ENCODE measurements at regions not wholly inside any gene's neighbourhood (a gene's known extent, or its start where the extent isn't known, plus 50 kb on each side); places are given as distances from the start of the nearest gene placed in this dataset.

DNA sequence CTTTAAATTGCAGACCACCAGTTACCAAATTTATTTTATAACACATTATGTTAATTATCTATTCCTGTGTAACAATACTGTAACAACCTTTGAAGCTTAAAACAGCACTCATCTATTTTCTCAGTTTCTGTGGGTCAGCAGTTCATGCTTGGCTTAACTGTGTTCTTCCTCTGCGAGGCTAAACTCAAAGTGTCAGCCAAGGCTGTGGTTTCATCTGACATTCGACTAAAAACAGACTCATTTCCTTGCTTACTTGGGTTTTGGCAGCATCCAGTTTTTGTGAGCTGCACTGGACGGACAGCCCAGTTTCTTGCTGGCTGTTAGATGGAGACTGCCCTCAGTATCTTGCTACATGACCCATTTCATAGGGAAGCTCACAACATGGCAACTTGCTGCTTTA lies 247.3 kb upstream of the KCNH8 start:
- Histone ChIP-seq H3K27ac (ENCODE audit: low read depth, low read length) (no peak overlapping the region), H3K36me3 (ENCODE audit: insufficient read depth, low read length) (no peaks in the 10 kb centered on the region)

DNA sequence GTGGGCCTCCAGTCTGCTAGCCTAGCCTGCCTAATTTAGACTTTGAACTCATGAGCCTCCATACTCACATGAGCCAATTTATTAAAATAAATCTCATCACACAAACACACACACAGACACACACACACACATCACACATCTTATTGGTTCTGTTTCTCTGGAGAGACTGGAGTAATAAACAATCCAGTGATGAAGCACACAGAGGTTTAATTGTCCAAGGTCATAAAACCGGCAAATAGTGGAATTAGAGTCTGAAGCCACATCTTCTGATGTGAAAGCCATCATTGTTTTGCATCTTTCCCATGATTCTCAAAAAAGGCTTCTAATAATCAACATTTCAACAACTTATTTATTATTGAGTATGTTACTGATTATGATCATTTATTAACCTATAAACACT lies 249.4 kb upstream of the KCNH8 start:
- H2AFZ ChIP-seq (ENCODE audit: low read length): no peak overlapping the region
- H3K36me3 ChIP-seq (ENCODE audit: insufficient read depth, low read length): no peaks in the 10 kb centered on the region
- TF ChIP-seq, protein P1, sequence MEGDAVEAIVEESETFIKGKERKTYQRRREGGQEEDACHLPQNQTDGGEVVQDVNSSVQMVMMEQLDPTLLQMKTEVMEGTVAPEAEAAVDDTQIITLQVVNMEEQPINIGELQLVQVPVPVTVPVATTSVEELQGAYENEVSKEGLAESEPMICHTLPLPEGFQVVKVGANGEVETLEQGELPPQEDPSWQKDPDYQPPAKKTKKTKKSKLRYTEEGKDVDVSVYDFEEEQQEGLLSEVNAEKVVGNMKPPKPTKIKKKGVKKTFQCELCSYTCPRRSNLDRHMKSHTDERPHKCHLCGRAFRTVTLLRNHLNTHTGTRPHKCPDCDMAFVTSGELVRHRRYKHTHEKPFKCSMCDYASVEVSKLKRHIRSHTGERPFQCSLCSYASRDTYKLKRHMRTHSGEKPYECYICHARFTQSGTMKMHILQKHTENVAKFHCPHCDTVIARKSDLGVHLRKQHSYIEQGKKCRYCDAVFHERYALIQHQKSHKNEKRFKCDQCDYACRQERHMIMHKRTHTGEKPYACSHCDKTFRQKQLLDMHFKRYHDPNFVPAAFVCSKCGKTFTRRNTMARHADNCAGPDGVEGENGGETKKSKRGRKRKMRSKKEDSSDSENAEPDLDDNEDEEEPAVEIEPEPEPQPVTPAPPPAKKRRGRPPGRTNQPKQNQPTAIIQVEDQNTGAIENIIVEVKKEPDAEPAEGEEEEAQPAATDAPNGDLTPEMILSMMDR (IDR thresholded peaks at IDR 0.05; ENCODE audit: extremely low read depth, low read depth, low read length): no peak
- no peak overlapping the region for H3K4me3 ChIP-seq (ENCODE audit: insufficient read depth, low read length)
- no peaks in the 10 kb centered on the region for H4K20me1 ChIP-seq (ENCODE audit: insufficient read depth, low read length)
- no peaks in the 10 kb centered on the region for H3K79me2 ChIP-seq (ENCODE audit: insufficient read depth, low read length)
- H3K27me3 ChIP-seq (ENCODE audit: insufficient read depth, low read length): no peaks in the 10 kb centered on the region
- no peak for DNase-seq (ENCODE audit: insufficient read length, low spot score, missing footprints)
- no peaks in the 10 kb centered on the region for H3K4me1 ChIP-seq (ENCODE audit: insufficient read depth, low read length)
- no peak overlapping the region for H3K4me2 ChIP-seq (ENCODE audit: insufficient read depth, low read length)
- no peak overlapping the region for H3K27ac ChIP-seq (ENCODE audit: low read depth, low read length)
- no peaks in the 10 kb centered on the region for H3K9me3 ChIP-seq (ENCODE audit: low read depth, low read length)

More for the DNA sequence above, 247.3 kb upstream of the KCNH8 start:
- Histone ChIP-seq H3K79me2 (ENCODE audit: insufficient read depth, low read length) (no peaks in the 10 kb centered on the region), H3K4me1 (ENCODE audit: insufficient read depth, low read length) (no peaks in the 10 kb centered on the region), H3K4me2 (ENCODE audit: insufficient read depth, low read length) (no peak overlapping the region), H3K27me3 (ENCODE audit: insufficient read depth, low read length) (no peaks in the 10 kb centered on the region), H3K9me3 (ENCODE audit: low read depth, low read length) (no peaks in the 10 kb centered on the region), H4K20me1 (ENCODE audit: insufficient read depth, low read length) (no peaks in the 10 kb centered on the region), H3K4me3 (ENCODE audit: insufficient read depth, low read length) (no peak overlapping the region), H2AFZ (ENCODE audit: low read length) (no peak overlapping the region)
- DNase-seq (ENCODE audit: insufficient read length, low spot score, missing footprints): no peak
- TF ChIP-seq, protein P1 (IDR thresholded peaks at IDR 0.05; ENCODE audit: extremely low read depth, low read depth, low read length): no peak

GRCh38 chr3:18892756-18893155 lies 255.6 kb upstream of the KCNH8 start:
- H3K9me3 ChIP-seq (ENCODE audit: low read depth, low read length): peaks cover 1% of the 10 kb centered on the region
- H3K4me2 ChIP-seq (ENCODE audit: insufficient read depth, low read length): no peak overlapping the region
- TF ChIP-seq, protein P1 (IDR thresholded peaks at IDR 0.05; ENCODE audit: extremely low read depth, low read depth, low read length): no peak
- no peaks in the 10 kb centered on the region for H3K36me3 ChIP-seq (ENCODE audit: insufficient read depth, low read length)
- H4K20me1 ChIP-seq (ENCODE audit: insufficient read depth, low read length): no peaks in the 10 kb centered on the region
- H2AFZ ChIP-seq (ENCODE audit: low read length): no peak overlapping the region
- no peaks in the 10 kb centered on the region for H3K4me1 ChIP-seq (ENCODE audit: insufficient read depth, low read length)
- no peaks in the 10 kb centered on the region for H3K79me2 ChIP-seq (ENCODE audit: insufficient read depth, low read length)
- no peak for DNase-seq (ENCODE audit: insufficient read length, low spot score, missing footprints)
- no peak overlapping the region for H3K27ac ChIP-seq (ENCODE audit: low read depth, low read length)
- no peak overlapping the region for H3K4me3 ChIP-seq (ENCODE audit: insufficient read depth, low read length)
- no peaks in the 10 kb centered on the region for H3K27me3 ChIP-seq (ENCODE audit: insufficient read depth, low read length)

DNA sequence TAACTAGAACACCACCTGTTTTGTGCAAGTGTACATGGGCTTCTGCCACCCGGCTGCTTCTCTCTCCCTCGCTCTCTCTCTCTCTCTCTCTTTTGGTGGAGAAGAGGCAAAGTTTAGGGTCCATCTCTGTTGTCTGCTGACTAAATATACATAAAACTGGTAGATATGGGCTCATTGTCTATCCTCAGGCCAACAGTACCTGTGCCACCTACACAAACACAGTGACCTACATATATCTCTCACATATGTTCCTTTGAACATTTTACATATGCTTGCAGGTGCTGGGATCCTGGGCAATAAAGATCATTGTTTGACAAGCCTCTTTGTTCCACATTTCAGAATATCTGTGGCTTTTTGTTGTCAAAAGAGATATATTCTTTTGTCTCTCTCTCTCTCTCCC lies 256.3 kb upstream of the KCNH8 start:
- TF ChIP-seq, protein P1 (IDR thresholded peaks at IDR 0.05; ENCODE audit: extremely low read depth, low read depth, low read length): no peak
- Histone ChIP-seq H3K4me2 (ENCODE audit: insufficient read depth, low read length) (no peak overlapping the region), H2AFZ (ENCODE audit: low read length) (no peak overlapping the region), H3K4me3 (ENCODE audit: insufficient read depth, low read length) (no peak overlapping the region), H4K20me1 (ENCODE audit: insufficient read depth, low read length) (no peaks in the 10 kb centered on the region), H3K27me3 (ENCODE audit: insufficient read depth, low read length) (no peaks in the 10 kb centered on the region), H3K9me3 (ENCODE audit: low read depth, low read length) (peaks cover 1% of the 10 kb centered on the region), H3K79me2 (ENCODE audit: insufficient read depth, low read length) (no peaks in the 10 kb centered on the region), H3K27ac (ENCODE audit: low read depth, low read length) (no peak overlapping the region), H3K36me3 (ENCODE audit: insufficient read depth, low read length) (no peaks in the 10 kb centered on the region), H3K4me1 (ENCODE audit: insufficient read depth, low read length) (no peaks in the 10 kb centered on the region)
- no peak for DNase-seq (ENCODE audit: insufficient read length, low spot score, missing footprints)

Measured in osteoblast (primary cell).